GM06990 (cell line): ENCODE measurements at regions not wholly inside any gene's neighbourhood (a gene's known extent, or its start where the extent isn't known, plus 50 kb on each side); places are given as distances from the start of the nearest gene placed in this dataset.

Experiments
- DNase-seq: peaks from one replicate; pipeline ENCODE4 v3.0.0-alpha.2; 2011; ENCODE audit not compliant: insufficient read length; ENCODE audit errors: extremely low read depth
- H3K27me3 ChIP-seq: replicated peaks from 2 replicates; pipeline ENCODE4 v1.6.0; 2011; ENCODE audit warnings: low read length; ENCODE audit not compliant: control insufficient read depth, insufficient read depth
- H3K36me3 ChIP-seq: 2 replicates; pipeline ENCODE4 v1.5.1; 2011; ENCODE audit warnings: low read length; ENCODE audit not compliant: control insufficient read depth, insufficient read depth
- H3K4me3 ChIP-seq: replicated peaks from 2 replicates; pipeline ENCODE4 v1.5.1; 2011; ENCODE audit warnings: low read depth, mild to moderate bottlenecking, control low read depth, low read length
- TF ChIP-seq, protein P1 (sequence below): IDR thresholded peaks from 2 replicates; pipeline ENCODE4 v1.5.1; 2011; ENCODE audit warnings: low read length, control low read depth, mild to moderate bottlenecking, inconsistent platforms; ENCODE audit not compliant: insufficient read depth, poor library complexity, severe bottlenecking

DNA sequence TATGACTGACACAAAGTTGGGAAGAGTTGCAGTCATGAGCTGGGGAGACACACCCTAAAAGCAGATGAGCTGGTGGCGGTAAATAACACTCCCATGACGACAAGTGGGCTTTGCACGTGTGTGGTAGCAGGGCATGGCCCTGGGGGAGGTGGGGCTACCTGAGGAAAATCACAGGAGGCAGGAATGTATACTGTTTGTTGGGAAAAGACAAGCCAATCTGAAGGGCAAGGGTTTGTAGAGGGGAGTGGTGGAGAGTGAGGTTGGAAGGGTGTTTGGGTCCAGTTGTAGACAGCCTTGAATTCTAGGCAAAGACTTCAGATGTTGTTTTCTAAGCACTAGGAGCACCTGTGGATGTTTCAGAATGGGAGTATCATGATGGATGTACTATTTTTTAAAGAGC, 151.6 kb downstream of the TM9SF2 start:
- Histone ChIP-seq H3K27me3 (no peaks in the 10 kb centered on the region), H3K36me3 (no peaks in the 10 kb centered on the region), H3K4me3 (no peak overlapping the region)
- TF ChIP-seq, protein P1, sequence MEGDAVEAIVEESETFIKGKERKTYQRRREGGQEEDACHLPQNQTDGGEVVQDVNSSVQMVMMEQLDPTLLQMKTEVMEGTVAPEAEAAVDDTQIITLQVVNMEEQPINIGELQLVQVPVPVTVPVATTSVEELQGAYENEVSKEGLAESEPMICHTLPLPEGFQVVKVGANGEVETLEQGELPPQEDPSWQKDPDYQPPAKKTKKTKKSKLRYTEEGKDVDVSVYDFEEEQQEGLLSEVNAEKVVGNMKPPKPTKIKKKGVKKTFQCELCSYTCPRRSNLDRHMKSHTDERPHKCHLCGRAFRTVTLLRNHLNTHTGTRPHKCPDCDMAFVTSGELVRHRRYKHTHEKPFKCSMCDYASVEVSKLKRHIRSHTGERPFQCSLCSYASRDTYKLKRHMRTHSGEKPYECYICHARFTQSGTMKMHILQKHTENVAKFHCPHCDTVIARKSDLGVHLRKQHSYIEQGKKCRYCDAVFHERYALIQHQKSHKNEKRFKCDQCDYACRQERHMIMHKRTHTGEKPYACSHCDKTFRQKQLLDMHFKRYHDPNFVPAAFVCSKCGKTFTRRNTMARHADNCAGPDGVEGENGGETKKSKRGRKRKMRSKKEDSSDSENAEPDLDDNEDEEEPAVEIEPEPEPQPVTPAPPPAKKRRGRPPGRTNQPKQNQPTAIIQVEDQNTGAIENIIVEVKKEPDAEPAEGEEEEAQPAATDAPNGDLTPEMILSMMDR = no peak
- DNase-seq = no peak

DNA sequence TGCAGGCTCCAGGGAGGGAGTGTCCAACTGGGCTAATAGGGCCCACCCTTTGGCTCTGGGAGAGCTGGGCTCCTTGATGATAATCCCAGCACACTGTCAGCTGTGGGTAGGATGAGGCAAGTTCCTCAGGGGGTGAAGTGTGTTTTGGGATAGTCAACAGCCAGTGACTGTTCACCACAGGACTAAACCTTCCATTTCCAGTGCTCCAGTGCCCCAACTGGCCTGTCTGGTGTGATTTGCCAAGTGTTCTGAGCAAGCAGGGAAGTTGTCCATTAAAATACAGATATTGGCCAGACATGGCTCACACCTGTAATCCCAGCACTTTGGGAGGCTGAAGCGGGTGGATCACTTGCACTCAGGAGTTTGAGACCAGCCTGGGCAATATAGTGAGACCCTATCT, 150.9 kb downstream of the TM9SF2 start:
- Histone ChIP-seq H3K36me3 (no peaks in the 10 kb centered on the region), H3K4me3 (no peak overlapping the region), H3K27me3 (no peaks in the 10 kb centered on the region)
- TF ChIP-seq, protein P1 = no peak
- DNase-seq = no peak

DNA sequence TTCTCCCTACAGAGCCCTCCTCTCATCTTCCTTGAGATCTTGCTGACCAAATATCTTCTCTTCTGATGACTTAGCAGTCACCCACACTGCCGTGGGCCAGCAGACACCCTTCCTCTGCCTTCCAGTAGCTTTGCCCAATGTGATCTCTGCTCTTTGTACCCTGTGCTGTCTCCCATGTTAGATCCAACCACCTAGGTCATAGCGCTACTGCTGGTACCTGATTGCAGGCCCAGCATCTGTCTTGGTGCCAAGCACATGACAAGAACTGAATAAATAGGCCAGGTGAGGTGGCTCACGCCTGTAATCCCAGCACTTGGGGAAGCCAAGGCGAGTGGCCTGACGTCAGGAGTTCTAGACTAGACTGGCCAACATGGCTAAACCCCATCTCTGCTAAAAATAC, 149.7 kb downstream of the TM9SF2 start:
- DNase-seq = no peak
- H3K36me3 ChIP-seq = no peaks in the 10 kb centered on the region
- TF ChIP-seq, protein P1 = no peak
- no peaks in the 10 kb centered on the region for H3K27me3 ChIP-seq
- no peak overlapping the region for H3K4me3 ChIP-seq

DNA sequence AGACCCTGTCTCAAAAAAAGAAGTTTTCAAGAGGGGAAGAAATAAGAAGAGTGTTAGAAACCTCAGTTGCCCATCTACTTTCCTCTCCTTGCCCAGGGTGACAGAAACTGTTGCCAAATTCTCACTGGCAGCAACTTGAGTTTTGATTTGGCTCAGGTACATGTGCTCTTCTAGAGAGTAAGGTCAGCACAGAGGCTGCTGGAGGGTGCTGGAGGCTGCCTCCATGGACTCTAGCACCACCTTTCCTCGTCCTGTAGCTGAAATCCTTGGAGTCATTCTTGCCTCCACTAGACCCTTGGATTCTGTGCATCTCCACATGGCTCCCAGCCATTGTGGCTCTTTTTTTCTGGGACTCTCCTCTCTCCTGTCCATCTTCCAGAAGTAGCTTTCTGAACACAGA, 149.1 kb downstream of the TM9SF2 start:
- Histone ChIP-seq H3K36me3 (no peaks in the 10 kb centered on the region), H3K4me3 (no peak overlapping the region), H3K27me3 (no peaks in the 10 kb centered on the region)
- TF ChIP-seq, protein P1 = no peak
- DNase-seq = no peak

DNA sequence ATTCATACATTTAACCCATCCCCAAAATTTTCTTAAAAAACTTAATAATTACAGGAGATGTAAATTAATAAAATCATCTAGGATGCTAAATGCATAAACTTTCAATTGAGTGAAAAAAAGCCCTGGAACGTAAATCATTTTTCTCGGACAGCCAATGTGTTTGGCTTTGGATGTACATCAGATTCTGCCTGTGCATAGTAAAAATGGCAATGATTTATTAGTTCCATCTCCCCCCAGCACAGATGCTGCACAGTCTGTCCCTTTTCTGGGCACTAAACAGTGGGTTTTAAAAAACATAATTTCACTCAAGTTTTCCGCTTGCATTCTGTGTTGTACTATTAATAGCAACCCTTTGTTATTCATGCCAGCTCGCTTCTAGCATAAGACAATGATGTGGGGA, 147.7 kb downstream of the TM9SF2 start:
- Histone ChIP-seq H3K27me3 (no peaks in the 10 kb centered on the region), H3K4me3 (no peak overlapping the region), H3K36me3 (no peaks in the 10 kb centered on the region)
- no peak for DNase-seq
- TF ChIP-seq, protein P1 = no peak

DNA sequence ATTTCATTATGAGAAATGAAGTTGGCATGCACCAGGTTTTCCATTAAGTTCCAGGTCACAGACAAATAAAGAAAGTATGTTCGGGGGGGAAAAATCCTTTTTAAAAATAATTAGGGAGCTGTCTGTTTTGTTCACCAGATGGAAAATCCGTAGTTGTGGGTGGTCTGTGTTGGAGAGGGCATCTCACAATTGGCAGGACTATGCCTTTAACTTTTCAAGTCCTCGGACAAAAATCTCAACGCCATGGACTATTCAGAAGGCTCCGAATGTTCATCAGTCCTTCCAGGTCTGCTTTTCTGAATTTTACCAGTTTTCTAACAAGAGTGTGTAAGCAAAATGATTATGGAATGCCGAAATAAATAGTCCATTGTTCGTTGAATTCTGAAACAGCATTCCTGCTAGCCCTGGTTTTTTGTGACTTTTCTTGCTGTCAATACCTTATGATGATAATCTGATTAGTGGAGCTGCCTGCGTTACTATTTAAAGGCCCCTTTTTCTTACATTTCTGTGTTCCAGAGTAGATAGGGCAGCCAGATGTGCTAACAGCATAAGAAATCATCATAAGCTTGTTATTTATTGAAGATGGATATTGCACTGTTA, 146.9 kb downstream of the TM9SF2 start:
- H3K4me3 ChIP-seq = no peak overlapping the region
- TF ChIP-seq, protein P1 = no peak
- no peaks in the 10 kb centered on the region for H3K27me3 ChIP-seq
- DNase-seq = no peak
- H3K36me3 ChIP-seq = no peaks in the 10 kb centered on the region
